ENCODE measurements at regions not wholly inside any gene's neighbourhood (a gene's known extent, or its start where the extent isn't known, plus 50 kb on each side); places are given as distances from the start of the nearest gene placed in this dataset.

GRCh38 chr13:69580255-69580654 lies 527.4 kb upstream of the ATXN8OS start:
- no peak for TF ChIP-seq CTCF (IDR thresholded peaks at IDR 0.05; ENCODE audit: insufficient read depth, low read depth, low read length)
- ChIA-PET POLR2A (no interaction called here), CTCF (no interaction called here)
- no peaks in the 10 kb centered on the region for H3K36me3 ChIP-seq (ENCODE audit: control insufficient read depth, insufficient read depth, low read length)
- H3K27me3 ChIP-seq (ENCODE audit: control insufficient read depth, insufficient read depth, low read length), result no peaks in the 10 kb centered on the region
- H3K4me3 ChIP-seq (ENCODE audit: low read depth, low read length), result no peak overlapping the region
- no peak for DNase-seq (ENCODE audit: low read depth)

GRCh38 chr13:69579351-69579750 lies 528.3 kb upstream of the ATXN8OS start:
- no peaks in the 10 kb centered on the region for H3K36me3 ChIP-seq (ENCODE audit: control insufficient read depth, insufficient read depth, low read length)
- no peak overlapping the region for H3K4me3 ChIP-seq (ENCODE audit: low read depth, low read length)
- TF ChIP-seq CTCF (IDR thresholded peaks at IDR 0.05; ENCODE audit: insufficient read depth, low read depth, low read length), result no peak
- ChIA-PET POLR2A (no interaction called here), CTCF (no interaction called here)
- no peak for DNase-seq (ENCODE audit: low read depth)
- no peaks in the 10 kb centered on the region for H3K27me3 ChIP-seq (ENCODE audit: control insufficient read depth, insufficient read depth, low read length)

- CTCF ChIA-PET, result no interaction called here
- H3K27me3 ChIP-seq (ENCODE audit: control insufficient read depth, insufficient read depth, low read length), result no peaks in the 10 kb centered on the region
- H3K36me3 ChIP-seq (ENCODE audit: control insufficient read depth, insufficient read depth, low read length), result no peaks in the 10 kb centered on the region
- POLR2A ChIA-PET, result no interaction called here
- no peak for DNase-seq (ENCODE audit: low read depth)
- TF ChIP-seq CTCF (IDR thresholded peaks at IDR 0.05; ENCODE audit: insufficient read depth, low read depth, low read length), result no peak
- no peak overlapping the region for H3K4me3 ChIP-seq (ENCODE audit: low read depth, low read length)
Measured at GRCh38 chr13:69571606-69572323, 535.9 kb upstream of the ATXN8OS start.

- CTCF ChIA-PET, result no interaction called here
Measured at GRCh38 chr13:69567514-69567913, 540.1 kb upstream of the ATXN8OS start.

GRCh38 chr13:69566104-69566716 lies 541.4 kb upstream of the ATXN8OS start:
- no peaks in the 10 kb centered on the region for H3K27me3 ChIP-seq (ENCODE audit: control insufficient read depth, insufficient read depth, low read length)
- ChIA-PET CTCF (no interaction called here), POLR2A (no interaction called here)
- no peak for TF ChIP-seq CTCF (IDR thresholded peaks at IDR 0.05; ENCODE audit: insufficient read depth, low read depth, low read length)
- no peak overlapping the region for H3K4me3 ChIP-seq (ENCODE audit: low read depth, low read length)
- H3K36me3 ChIP-seq (ENCODE audit: control insufficient read depth, insufficient read depth, low read length), result no peaks in the 10 kb centered on the region
- DNase-seq (ENCODE audit: low read depth), result no peak

More at GRCh38 chr13:69567514-69567913, 540.1 kb upstream of the ATXN8OS start:
- Histone ChIP-seq H3K27me3 (ENCODE audit: control insufficient read depth, insufficient read depth, low read length) (no peaks in the 10 kb centered on the region), H3K4me3 (ENCODE audit: low read depth, low read length) (no peak overlapping the region), H3K36me3 (ENCODE audit: control insufficient read depth, insufficient read depth, low read length) (no peaks in the 10 kb centered on the region)
- TF ChIP-seq CTCF (IDR thresholded peaks at IDR 0.05; ENCODE audit: insufficient read depth, low read depth, low read length), result no peak
- POLR2A ChIA-PET, result no interaction called here
- DNase-seq (ENCODE audit: low read depth), result no peak

Measured in BJ (cell line).